GM18907 (cell line): ENCODE measurements at regions not wholly inside any gene's neighbourhood (a gene's known extent, or its start where the extent isn't known, plus 50 kb on each side); places are given as distances from the start of the nearest gene placed in this dataset.

Source experiments
- ATAC-seq: cut with Tn5 transposase; IDR thresholded peaks from one replicate; pipeline ENCODE4 v1.9.1; 2021; ENCODE audit warnings: mild to moderate bottlenecking, moderate library complexity; ENCODE audit not compliant: unreplicated experiment

DNA sequence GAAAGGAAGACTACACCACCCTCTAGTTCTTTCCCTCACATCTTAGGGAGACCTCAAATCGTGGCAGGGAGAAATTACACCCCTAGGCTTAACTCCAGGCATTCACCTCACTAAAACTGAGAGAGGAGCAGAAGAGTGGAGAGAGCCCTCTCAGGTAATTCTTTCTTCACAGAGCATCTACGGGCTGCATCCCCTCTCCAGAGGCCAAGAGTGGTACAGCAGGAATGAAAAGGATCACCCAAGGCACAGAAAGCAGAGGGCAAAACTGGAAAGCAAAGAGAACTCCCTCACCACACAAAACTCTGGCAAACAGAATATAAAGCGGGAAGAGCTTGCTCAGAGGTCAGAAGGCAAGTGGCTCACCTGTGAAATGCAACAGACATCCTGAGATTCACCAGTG lies 661.2 kb downstream of the TBC1D4 start:
- no peak for ATAC-seq

DNA sequence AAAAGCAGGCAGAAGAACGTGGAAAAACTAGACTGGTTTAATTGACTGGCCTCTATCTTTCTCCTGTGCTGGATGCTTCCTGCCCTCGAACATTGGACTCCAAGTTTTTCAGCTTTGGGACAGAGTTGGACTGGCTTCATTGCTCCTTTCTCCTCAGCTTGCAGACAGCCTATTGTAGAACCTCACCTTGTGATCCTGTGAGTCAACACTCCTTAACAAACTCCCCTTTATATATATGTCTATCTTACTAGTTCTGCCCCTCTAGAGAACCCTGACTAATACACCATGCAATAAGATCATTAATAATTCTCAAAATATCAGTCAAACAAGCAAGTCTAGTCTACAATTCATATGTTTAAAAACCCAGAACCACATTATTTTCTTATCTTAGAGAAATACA lies 662.4 kb downstream of the TBC1D4 start:
- ATAC-seq: no peak

DNA sequence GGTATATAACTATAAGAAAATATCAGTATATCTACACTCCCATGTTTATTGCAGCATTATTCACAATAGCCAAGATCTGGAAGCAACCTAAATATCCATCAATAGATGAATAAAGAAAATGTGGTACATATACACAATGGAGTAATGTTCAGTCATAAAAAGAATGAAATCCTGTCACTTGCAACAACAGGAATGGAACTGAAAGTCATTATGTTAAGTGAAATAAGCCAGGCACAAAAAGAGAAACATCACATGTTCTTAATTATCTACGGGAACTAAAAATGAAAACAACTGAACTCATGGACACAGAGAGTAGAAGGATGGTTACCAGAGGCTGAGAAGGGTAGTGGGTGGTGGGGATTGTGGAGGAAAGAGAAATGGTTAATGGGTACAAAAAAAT lies 665.2 kb downstream of the TBC1D4 start:
- no peak for ATAC-seq

DNA sequence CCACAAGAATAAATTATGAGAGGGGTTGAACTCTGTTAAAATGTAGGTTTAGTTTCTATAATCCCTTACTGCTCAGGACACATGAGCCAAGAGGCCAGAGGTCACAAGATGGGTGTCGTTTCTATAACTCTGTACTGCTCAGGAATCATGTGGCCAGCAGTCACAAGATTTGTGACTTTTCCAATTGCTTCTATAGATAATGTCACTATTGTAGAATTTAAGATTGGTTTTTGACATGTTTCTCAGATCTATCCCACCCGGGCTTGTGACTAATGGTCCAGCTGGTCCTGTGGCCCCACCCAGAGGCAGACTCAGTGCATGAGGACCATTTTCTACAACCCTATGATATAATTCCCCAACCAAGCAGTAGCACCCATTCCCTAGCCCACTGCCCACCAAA lies 662.0 kb upstream of the KLF12 start:
- no peak for ATAC-seq

DNA sequence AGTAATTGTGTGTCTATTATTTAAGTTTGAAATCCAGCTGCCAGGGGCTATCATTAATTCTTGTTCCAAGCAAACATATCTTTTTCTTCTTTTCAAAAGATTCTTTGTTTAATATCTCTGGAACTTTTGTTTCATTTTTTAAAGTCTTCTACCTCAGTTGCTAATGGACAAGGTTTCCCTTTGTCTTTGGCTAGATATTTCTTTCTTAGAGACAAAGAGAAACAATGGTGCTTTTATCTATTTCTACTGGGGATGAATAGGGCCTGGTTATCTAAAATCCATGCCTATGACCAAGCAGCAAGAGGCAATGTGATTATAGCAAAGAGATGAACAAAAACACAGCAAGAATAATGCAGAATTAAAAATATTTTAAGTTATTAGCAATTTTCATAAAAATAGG lies 661.3 kb upstream of the KLF12 start:
- ATAC-seq: no peak

DNA sequence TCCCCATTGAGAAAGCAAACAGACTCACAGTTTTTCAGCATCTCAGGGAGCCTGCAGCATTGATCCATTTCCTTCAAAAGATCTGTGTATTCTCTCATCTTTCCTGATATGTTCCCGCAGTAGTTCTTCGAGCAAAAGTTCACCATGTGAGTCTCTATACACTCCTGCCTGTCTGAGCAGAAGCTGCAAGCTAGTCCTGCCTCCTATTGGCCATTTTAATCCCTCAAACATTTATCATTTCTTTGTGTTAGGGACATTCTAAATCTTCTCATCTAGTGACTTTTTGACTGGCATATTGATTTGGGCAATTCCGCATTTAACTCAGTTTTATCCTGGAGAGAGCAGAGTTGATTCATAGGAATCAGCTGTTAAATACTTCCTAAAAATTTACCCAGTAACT lies 660.4 kb upstream of the KLF12 start:
- ATAC-seq: no peak

DNA sequence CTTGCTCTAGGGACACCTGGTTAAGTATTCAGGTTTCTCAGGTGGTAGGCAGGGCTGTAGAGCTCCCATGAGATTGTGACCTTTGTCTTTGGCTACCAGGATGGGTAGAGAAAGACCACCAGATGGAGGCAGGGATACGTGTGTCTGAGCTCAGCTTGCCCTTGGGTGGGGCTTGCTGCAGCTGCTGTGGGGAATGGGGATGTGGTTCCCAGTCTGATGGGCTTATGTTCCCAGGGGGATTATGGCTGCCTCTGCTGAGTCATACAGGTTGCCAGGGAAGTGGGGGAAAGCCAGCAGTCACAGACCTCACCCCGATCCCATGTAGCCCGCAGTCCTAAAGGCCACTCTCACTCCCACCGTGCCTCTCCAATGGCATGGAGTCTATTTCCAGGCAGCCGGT lies 659.9 kb upstream of the KLF12 start:
- no peak for ATAC-seq

DNA sequence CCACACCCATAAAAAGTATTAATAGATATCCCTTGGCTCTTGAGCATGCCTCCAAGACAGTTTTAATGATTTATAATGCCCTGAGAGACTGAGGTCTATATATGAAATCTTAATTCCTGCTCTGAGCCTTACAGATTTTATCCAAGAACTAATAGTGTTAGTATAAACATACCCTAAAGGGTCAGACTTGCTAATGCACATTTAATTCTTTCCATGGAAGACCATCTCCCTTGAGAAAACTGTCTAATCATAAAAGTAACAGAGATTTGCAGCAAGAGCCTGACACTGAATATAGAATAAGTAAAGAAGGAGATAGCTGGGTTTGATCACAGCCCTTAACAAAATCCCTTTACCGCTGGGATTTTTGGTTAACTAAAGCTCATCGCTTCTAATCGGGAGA lies 650.8 kb upstream of the KLF12 start:
- ATAC-seq: no peak

DNA sequence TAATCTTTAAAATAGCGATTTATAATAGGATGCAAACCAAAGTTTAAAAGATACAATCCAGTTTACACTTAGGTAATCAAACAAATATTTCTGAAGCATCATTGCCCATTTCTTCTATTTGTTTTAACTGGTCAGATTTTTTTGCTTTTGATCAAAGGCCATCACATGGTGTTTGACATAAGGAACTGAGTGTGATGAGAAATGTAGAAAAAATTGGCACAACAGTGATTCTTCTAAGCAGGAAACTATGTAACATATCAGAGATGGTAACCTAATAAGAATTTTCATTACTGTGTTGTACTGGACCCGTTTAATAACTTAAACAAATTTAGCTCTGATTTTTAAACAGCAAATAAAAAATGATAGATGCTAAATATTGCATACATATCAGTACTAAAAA lies 644.7 kb upstream of the KLF12 start:
- no peak for ATAC-seq

DNA sequence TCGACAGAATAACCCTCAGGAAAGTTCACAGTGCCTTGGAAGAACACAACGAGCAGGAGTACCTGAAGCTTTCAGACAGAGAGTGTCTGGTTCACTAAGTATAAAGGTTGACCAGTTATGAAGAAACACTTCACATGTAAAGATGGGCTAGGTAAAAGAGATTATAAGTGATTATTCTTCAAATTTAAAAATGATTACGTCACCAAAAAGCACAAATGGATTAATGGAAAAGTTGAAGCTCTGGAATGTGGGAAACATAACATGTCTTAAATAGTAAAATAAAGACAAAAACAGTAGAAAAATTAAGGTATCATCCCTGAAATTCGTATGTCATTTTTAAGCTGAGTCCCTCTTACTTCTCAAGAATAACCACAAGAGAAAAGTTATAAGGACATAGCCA lies 643.9 kb upstream of the KLF12 start:
- no peak for ATAC-seq

DNA sequence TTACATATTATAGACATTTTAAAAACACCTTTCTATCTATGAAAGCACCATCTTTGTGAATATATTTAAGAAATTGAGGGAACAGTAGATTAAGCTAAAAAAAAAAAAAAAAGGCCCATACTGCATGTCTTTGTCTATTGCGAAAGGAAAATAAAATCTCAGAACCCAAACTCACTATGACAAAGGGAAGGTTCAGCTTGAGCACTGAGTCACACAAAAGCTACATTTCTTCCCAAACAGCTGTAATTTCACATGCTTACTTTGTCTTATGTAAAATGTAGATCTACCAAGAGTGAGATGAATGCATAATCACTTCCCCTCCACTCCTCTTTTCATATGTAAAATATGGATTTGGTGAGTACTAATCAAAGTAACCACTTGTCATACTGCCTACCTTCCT lies 640.1 kb upstream of the KLF12 start:
- no peak for ATAC-seq

DNA sequence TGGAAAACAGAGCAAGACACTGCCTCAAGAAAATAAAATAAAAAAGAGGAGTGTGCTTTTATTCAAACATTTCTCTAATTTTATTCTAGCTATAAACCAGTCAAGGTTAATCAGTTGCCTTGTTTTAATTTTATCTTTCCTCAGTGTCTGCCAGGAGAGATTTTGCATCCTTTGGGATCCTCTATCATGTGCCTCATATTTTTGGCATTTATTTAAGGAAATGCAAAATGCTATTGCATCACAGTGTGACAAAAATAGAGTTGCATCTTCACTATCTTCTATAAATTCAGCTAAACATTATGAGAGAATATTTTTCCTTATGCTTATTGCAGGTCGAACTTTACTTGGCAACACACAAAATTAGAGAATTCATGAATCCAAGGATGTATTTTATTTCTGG lies 639.0 kb upstream of the KLF12 start:
- no peak for ATAC-seq

DNA sequence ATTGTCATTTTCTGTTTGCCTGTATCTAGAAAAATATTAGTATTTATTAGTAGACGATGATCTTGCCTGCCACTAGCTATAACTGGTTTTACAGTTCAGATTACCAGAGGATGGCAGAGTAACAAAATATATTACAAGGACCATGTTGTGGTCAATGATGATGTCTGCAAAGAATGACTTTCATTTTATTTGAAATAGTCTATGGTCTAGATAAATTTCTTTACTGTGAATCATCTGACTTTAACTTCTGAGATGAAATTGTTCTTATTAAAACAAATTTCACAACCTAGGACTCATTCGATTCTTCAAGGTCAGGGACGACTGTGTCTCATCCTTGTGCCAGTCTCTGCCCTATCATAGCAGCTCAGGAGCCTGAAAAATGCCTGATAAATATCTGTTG lies 637.8 kb upstream of the KLF12 start:
- ATAC-seq: no peak

DNA sequence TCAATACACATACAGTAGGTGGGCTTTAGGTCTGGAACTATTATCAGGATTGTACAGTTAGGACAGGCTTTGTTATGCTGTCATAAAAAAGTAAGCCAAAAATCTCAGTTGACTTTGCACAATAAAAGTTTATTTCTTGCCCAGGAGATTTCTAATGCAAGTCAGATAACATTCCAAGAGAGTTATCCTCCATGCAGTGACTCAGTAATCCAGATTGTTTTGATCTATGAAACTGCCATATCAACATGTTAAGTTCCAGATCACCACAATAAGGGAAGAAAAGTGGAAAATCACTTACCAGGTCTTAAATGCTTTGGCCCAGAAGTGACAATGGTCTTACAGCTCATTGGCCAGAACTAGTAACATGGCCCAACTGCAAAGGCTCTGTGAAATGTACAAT lies 636.2 kb upstream of the KLF12 start:
- ATAC-seq: no peak

DNA sequence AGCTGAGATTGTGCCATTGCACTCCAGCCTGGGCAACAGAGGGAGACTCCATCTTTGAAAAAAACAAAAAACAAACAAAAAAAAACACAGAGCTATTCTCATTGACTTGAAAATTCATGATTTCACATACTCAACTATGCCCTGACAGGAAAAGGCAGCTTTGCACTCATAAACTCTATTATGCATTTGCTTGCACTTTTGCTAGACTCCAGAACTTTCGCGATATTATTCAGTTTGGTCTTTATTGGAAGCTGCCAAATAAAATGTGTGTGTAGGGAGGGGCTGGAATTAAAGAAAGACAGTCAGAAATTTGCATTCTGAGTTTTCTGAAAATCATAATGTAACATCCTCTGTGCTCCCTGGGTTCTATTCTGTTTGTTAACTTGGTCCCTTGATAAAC lies 635.1 kb upstream of the KLF12 start:
- no peak for ATAC-seq

DNA sequence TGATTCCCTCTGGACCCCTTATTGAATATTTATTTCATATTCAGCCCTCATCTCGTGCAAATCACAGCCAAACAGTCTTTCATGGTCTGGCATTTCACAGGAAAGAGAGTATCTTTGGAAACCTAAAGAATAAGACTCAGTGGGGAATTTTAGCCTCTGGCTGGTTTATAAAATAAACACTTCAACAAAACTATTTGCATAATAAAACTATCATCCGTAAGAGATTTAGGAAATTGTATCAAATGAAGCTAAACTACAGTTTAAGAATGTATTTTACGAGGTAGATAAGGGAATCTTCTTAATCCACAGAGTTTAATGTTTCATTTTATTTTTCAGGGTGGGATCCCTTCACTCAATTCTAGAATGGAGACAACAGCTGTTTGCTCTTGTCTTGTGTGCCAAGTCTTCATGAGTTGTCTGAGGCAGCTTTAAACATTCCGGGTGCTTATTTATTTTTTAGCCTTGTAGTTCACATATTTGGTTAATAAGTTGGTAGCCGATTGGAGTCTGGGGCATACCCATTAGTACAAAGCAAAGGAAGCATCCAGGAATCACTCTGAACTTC lies 634.4 kb upstream of the KLF12 start:
- ATAC-seq: no peak

DNA sequence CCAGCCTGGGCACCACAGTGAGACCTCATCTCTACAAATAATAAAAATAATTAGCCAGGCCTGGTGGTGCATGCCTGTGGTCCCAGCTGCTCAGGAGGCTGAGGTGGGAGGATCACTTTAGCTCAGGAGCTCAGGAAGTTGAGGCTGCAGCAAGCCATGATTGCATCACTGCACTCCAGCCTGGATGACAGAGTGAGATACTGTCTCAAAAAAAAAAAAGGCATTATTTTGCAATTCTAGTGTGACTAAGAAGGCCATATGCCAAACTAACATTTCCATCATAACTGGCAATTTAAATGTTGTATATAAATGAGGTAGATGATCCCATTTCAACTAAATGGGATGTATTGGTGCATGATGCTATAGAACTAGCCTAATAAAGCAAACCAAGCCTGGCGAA lies 632.8 kb upstream of the KLF12 start:
- ATAC-seq: no peak

DNA sequence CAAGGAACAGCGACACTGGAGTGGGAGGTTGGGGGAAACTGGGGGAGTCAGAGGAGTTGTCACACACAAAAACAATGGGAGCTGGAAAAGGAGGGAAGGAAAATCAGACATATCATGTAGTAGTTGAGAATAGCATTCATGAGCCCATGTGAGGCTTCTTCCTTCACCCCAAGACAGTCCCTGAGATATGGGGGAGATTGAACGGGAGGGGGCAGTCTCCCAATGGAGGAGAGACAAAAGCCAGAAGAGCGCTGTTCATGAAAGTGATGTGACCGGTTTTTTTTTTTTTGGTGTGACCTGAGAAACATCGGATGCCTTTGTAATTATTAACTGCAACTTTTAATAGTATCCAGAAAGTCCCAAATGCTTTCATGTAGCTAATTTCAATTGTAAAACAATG lies 631.8 kb upstream of the KLF12 start:
- ATAC-seq: no peak

DNA sequence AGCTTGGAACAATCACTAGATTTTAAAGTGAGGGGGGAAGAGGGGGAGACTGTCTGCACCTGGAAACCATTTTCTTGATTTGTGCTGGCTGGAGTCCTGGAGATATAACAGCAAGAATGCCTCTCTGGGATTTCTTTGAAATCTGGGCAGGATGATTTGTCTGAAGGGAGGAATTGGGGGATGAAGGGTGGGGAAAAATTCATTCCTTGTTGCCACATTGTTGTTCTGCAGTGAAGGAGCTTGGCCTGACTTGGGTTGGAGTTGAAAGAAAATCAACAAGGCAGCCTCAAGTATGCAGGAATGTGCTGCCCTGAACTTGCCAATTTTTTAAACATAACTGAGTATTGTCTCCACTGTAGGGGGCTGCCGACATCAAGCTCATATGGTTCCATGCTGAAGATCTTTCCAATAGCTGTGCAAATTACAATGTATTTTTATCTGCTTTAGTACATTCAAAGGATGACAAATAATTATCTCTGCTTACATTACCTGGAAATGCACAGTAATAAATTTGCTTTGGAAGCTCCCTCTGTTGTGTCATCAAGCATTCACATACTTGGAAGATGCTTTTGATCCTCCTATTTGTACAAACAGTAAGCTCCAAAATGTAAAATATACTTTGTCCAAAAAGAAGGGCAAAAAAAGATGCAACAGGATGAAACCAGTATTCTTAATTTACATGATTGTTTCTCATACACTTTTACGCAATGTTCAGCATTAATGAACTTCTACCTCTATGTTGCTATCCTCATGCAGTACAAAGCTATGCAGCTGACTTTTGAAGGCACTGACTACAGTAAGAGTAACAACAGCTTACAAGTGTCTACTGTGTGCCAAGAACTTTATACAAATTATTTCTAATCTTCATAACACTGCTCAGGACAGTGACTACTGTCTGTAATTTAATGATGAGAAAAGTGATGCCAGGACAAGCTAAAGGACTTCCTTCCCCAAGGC lies 627.9 kb upstream of the KLF12 start:
- ATAC-seq: no peak

DNA sequence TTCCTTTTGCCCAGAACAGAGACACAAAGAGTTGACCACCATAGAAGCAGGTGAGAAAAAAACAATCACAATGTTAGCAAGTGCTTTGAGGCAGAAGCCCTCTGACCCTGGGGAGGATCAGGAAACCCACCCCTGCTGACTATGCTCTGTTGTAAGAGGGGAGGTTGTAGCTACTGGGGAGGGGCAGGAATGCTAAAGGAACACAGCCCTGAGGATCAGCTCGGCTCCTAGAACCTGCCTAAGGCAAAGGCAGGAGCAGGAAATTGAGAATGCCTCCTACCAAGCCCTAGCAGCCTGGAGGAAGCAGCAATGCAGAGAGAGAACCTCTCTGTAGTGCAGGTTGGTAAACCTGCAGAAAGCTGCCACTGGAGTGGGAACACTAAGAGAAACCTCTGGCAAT lies 624.0 kb upstream of the KLF12 start:
- no peak for ATAC-seq

DNA sequence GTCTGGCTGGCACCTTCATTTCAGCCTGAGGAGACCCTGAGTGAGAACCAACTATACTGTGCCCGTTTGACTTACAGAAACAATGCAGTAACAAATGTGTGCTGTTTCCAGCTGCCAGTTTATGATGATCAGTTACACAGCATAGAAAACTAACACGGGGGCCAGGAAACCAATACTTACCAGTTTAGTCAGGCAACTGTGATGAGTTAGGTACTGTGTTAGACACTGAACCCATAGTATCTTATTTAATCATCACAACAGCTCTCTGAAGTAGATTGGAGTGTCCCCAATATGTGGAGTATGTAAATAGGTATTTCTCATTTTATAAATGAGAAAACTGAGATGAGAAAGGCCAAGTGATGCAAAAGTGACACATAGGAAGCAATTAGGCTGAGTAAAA lies 620.9 kb upstream of the KLF12 start:
- ATAC-seq: no peak

DNA sequence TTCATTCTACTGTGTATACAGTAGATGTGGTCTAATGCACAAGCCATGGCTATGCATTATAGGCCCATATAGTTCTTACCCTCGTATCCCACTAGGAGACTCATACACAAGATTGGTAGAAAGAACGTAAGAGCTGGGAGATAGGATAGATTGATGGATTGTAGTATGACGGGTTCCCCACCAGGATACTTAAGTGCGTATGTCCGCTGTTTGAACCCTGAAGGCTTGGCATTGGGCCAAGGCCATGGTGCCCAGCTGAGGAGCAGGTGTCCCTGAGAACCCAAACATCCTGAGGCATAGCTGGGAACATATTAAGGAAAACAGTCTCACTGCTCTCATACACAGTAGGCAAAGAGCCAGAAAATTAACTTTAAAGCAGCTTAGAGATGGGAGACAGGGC lies 617.5 kb upstream of the KLF12 start:
- no peak for ATAC-seq
